CD4-positive, alpha-beta T cell treated with Interleukin-1 beta for 1 hour (primary cell): ENCODE measurements at regions not wholly inside any gene's neighbourhood (a gene's known extent, or its start where the extent isn't known, plus 50 kb on each side); places are given as distances from the start of the nearest gene placed in this dataset.

Experiments used
- DNase-seq, 2 donors: peaks; one replicate each; pipeline ENCODE4 v3.0.0-alpha.2; 2020 to 2022

DNA sequence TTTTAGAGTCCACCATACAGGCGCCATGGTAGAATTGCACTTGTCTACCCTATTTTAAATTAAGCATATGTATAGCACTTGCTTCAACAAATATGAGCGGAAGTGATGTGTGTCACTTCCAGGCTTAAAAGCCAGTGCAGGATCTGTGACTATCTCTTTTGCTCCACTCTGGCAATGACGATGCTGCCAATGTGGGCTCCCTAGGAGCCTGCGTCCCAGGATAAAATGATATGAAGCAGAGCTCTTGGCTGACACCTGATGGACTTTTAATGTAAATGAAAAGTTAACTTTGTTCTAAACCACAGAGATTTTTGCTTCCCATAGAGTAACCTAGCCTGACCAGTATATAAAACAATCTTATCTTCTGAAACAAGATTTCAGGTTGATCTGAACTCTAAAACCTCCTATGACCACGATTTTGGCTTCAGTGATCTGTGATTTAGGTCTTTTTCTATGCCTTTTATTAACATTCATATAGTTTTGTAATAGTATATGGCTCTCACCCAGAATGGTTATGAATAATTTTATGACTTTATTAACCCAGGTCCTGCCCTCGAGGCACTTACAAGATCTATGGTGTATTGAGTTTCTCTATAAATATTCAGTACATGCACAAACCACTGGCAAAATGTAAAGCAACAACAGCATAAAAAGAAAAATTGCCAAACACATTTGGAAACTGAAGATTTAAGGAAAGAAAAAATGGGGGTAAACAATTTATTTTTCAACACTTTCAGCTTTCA lies 422.5 kb upstream of the PIK3C3 start:
- DNase-seq = no peak

DNA sequence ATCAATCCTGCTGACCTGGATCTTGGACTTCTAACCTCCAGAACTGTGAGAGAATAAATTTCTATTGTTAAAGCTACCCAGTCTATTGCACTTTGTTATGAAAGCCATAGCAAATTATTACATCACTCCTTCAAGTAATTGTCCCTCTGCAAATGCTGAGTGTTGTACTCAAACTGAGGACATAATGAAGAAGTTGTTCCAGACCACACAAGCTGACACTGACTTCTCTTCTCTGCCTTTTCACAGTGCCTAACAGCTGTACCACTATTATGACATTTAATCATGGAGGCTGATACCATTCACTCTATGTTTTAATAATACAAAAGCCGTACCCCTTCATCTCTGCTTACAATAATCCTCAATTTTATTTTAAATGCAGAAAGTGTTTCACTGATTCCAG lies 424.1 kb upstream of the PIK3C3 start:
- DNase-seq = no peak

DNA sequence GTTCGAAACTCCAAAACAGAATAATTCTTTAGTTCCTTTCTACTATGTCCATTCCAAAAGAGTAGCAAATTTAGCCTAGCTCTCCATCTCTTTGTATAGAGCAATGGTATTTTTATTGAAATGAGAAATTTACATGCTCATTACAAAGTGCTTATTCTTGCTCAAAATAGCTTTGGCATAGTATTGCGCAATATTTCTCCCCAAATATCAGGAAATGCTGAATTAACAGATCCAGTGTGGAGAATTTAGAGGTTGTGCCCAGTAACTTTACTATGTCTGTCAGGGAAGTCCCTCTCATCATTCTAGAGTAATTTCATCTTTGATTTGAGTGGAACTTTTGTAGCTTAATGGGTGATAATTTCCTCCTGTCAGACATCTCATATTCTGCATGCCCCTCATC lies 425.9 kb upstream of the PIK3C3 start:
- DNase-seq = no peak

DNA sequence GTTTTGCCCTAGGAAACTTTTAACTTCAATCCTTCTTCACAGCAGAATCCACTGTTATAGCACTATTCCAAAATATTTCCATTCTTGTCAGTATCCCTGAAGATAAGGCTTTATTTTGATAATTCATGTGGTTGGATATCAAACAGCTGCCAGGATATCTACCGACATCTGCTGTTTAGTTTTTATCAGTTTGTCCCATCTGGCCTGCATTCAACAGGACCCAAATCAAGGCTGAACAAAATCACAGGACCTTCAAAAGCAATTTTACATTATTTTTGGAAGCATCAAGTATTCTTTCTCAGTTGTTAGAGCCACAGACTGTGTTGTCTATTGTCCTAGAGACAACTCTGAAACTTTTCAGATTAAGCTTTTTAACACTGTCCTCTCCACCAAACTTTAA lies 429.0 kb upstream of the PIK3C3 start:
- no peak for DNase-seq

DNA sequence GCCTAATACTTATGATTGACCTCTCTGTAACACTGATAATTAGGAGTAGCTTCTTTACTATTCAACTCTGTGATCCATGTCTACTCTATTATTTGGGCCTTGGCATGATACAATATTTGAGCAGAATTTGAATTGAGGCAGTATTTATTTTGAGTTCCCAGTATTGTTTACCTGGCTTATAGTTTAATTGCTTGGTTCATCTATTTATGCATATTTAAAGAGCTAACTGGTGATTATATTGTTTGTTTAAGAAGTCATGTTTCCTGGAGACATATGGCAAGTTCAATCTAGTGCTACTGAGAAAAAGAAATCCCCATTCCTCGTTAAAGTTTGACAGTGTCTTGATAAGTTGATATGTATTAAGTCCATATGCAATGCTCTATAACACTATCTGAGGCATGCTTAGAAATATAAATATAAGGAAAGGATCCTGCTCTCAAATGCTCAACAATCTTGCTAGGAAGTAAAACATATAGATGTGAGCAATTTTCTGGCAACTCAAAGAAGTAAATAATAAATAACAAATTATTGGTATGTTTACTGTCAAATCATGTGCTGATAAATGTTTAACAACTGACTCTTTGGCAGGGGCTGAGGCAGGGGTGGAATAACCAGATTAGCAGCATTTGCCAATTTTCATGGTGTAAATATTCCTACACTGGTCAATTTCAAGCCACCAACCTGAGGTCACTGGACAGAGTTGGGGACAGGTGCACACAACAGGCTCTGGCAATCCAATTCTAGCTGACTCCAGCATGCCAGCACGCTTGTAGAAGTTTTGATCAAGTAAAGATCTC lies 430.2 kb upstream of the PIK3C3 start:
- no peak for DNase-seq

DNA sequence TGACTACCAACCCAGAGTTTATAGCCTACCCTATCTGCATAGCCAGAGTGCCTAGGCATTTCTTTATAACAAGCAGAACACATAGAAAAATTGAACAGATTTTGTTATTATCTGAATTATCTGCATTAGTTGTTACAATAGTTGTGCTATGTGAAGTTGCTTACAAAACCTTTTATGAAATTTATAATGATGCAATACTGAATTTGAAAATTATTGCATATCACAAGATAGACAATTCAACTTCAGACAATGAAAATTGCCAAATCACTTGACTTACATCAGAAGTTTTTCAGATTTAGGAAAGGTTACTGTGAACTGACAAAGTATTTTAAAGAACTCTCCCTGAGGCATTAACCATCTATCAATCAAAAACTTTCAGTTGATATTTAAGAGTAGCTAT lies 437.9 kb upstream of the PIK3C3 start:
- no peak for DNase-seq

DNA sequence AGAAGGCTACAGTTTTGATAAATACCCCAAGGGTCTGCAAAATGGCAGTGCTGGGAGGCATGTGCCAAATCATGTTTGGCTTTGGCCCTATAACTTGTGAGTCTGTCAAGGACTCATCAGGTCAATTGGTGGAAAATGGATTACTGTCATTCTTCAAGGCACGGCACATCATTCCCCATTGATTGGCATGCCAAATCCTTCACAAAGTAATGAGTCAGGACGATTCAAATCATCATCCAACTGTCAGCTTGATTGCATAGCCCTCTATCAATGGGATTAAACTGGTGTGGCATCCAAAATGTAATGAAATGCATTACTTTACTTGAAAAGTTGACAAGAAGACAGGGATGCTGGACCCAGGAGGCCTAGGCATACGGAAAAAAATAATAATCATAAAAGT lies 441.6 kb upstream of the PIK3C3 start:
- DNase-seq = no peak

DNA sequence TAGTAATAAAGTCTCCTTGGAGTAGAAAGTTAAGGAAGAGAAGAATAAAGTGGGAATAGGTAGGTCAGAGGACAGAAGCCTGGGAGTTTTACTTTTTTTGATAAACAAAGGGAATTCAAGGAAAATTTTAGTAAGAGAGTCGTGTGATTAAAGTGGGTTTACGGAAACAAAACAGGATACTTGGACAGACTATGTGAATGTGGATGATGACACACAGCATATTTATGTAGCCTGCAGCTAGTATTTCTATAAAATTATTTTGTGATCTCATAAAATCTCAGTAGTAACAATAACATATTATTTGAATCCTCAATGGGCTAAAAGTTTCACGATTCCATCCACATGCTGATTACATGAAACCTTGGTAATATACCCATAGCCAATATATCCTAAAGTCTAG lies 450.7 kb upstream of the PIK3C3 start:
- no peak for DNase-seq

DNA sequence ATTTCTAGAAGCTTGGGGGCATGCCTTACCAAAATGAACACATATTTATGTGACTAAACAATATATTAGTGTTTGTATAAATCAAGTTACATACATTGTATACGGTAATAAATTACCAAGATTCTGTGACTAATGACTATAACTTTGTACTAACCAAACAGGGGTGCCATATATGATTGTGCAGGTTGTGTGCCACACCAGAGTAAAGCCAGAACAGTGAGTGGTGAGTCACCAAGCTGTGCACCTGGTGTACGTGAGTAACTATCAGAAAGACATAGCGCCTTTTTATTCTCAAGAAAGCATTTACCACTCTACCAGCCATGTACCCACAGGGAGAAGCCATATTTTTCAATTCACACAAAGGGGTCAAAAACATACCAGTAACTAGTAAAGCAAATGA lies 453.2 kb upstream of the PIK3C3 start:
- no peak for DNase-seq

DNA sequence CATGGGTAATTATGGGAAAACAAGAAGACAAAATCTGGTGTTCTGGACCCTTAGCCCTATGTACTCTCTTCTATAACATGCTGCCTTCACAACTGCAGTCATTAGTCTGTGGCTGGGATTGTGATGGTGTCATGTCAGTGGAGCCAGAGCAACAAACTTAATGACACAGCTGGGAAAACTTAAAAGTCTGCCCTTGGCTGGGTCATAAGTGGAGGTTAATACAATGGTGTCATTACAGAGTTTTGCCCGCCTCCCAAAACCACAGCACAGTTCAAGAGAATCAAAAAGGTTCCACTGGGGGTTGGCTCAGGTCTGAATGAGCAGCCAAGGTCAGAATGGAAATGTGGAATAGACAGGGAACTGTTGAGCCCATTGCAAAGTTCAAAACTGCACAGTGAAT lies 455.7 kb upstream of the PIK3C3 start:
- no peak for DNase-seq

DNA sequence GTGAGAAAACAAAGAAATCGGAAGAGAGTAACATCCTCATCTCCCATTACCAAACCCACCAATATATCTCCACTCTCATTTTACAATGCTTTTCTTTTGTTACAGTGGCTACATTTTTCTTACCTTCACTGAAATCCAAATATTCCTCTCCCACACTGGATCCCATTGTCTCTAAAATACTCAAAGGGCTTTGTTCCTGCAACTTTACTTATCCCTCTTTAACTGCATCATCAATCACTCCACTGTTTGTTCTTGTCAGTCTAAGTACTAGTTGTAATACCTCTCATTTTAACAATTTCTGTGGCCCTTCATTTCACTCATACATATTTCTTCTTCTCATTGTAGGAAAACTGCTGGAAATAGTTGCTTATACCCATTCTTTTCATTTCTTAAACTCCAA lies 464.2 kb upstream of the PIK3C3 start:
- DNase-seq = no peak

DNA sequence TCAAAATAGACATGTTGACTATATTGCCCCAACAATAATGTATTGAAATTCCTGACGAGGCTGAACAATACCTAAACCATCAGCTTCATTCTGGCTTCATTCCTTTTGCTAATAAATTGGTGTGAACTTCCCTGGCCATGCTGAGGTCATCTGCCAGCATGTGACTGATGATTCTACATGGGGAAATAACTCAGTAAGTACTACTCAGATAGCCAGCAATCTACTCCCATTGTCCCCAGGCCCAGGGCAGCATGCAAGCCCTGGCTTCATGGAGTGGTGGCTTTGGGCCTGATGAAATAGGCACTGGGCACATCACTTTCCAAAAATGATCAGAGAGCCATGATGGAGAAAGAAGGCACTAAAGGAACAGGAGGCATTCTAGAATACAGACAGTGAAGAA lies 468.5 kb upstream of the PIK3C3 start:
- DNase-seq = no peak

DNA sequence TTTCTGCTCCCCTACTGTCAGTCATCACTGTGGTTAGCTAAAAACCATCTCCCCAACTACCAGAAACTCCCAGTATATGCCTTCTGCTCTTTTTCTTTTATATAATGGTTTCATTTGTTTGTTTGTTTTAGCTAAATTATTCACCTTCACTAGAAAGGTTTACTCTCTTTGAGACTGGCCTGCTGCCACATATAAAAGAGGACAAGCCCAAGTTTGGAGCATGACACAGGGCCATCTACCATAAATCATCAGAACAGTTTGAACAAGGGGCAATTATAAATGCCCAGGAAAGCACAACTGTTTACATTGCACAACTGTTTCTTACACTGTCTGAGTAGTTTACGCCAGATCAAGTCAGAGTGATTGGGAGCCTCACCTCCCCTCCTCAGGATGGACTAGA lies 471.0 kb upstream of the PIK3C3 start:
- DNase-seq = no peak

DNA sequence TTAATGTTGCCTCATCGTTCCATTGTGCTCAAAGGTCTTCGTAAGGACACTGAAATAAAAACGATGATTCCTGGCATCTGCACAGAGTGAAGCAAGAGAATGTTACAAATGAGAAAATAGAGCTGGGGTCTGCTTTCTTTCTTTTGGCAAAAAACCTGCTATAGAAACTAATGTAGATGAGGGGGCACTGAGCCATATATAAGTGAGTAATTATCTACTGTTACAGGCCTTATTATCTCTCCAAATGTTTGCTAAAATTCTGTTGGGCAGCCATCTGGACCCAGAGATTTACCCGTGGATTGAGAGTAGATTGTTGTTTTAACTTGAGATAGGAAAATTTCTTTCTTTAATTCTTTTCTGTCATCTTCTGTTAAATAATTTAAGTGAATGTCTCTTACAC lies 472.5 kb upstream of the PIK3C3 start:
- no peak for DNase-seq

DNA sequence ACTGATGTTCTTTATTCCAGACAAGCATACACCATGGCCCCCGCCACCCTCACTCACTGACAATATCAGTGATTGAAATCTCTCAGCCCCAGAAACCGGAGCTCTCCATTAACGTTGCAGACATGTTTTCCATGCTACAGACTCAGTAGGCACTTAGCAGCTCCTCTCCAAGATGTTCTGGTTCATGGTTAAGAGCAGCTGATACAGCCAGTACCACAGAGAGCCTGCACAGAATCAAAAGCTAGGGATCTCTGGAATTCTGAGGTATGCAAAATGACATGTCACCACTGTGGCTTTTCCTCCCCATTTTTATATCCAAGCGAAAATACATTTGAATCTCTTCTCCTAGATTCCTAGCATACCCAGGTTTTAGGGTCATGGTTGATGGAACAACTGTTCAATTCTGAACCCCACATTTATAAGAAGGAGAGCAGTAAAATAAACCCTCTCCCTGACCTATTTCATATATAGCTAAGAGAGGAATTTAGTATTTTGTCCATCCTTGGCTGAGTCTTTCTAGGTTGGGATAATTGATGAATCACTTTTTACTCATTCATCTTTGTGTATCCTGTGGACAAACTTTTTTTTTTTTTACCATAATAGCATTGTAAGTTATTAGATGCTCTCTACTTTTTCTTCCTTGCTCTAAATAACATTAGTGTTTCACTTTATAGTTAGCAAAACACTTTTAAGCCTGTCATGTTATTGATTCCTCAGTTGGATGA lies 488.4 kb upstream of the PIK3C3 start:
- no peak for DNase-seq

DNA sequence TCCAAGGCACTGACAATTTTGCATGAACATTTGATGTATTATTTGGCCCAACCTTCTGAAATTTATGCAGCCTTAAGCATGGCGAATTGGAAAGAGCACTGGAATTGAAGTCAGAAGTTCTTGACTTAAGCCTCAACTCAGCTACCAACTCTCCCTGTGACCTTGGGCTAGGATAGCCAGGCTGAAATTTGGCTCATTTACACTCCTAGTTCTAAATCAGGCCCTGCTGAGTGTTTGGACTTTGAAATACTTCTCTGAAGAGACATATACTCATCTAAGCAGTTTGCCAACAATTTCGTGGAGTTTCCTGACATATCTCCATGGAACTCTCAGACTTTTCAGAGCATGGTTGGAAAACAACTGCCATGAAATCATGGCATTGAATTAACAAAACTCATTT lies 489.6 kb upstream of the PIK3C3 start:
- no peak for DNase-seq

DNA sequence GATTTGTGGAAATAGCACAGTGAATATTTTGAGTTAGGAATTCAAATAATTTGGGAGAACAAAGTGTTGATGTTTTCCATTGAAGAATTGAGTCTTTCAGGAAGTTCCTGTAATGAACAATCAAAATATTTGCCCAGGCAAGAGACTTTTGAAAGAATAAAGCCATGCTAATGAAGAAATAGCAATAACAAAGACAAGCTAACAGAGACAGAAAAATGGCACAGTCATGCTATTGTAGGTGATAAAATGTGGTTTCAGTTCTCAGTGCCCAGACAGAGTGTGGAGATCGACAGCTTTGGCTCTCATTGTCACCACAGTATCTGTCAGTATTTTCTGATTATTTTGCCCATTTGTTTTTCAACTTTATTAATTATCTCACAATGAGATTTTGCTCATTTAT lies 490.8 kb upstream of the PIK3C3 start:
- no peak for DNase-seq

DNA sequence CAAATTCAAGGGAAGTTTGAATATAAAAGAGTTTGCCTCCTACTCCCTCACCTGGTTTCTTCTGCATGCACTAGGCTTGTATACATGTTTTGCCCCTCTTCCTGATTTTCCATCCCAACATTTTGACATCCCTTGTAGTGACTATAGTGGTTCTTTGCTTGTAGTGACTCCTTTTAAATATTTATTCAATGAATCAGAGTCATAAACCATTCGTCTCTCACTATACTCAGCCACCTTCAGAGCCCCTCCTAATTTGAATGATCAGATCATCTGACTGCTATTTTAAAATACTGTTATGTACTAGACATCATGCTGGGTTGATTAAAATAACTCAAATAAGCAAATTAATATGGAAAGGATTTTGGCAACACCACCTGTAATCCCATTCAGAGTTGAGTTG lies 492.1 kb upstream of the PIK3C3 start:
- DNase-seq = no peak

DNA sequence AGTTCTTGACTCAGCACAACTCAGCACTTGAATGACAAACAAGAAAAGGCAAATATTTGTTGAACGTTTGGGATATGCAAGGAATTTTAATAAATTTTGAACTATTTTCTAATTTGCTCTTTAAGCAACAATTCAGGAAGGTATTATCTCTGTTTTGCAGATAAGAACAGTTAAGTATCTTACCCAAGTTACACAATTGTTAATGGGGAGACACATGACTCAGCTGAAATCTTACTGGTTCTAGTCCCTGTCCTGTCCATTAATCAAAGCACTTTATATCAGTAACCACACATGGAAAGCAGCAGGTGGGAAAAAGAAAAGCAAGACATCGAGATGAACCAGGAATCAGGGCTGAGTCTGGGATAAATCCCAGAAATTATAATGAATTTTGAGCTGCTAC lies 493.9 kb upstream of the PIK3C3 start:
- no peak for DNase-seq

DNA sequence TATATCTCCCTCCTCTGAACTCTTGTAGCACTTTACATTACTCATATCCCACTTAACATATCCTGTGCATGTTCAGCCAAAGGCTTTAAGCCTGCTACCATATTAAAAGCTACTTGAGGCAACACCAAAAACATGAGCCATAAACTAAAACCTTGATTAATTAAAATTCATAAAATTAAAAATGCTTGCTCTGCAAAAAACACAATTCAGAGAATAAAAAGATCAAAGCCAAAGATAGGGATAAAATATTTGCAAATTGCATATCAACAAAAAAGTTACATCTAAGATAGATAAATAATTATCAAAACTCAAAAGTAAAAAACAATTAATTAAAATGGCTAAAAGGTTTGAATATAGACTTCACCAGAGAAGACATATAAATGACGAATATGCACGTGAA lies 495.4 kb upstream of the PIK3C3 start:
- no peak for DNase-seq

DNA sequence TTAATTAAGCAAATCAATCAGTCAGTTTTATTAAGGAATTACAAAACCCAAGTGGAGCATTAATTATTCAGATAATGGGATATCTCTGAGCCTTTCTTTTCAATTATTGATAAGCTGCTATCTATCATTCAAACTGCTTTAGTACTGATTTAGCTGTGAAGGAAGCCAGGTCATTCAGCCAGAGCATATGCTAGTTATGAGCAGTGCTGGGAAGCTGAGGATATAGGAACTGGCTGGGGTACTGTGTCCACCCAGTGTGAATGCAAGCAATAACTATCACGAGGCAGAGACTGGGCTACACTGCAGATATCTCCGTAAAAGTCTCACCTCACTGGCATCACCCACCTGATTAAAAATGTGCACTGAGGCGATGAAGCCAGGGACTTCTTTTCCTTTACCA lies 496.7 kb upstream of the PIK3C3 start:
- no peak for DNase-seq

DNA sequence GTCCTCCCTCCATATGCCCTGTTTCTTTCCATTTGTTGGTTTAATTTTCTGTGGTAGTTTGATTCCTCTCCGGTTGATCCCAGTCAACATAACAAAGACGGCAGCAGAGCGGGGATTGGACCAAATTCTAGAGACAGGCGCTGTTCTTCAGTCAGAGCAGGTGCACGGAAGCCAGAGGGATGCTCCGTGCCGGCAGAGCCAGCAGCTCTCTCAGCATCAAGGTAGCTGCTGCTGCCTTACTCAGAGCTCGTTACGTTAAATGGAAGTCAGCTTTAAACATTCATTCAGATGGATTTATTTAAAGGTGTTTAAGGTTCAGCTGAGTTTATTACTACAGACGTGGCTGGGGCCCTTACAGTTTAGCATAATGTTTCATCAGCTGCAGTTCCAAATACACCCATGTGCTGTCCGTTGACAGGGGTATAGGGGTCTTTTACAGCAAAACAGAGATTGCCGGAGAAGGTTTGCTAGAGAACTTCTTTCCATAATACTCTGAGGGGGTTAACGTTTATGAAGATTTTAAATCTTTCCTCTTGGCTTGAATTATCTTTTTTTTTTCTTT lies 497.2 kb upstream of the PIK3C3 start:
- no peak for DNase-seq

DNA sequence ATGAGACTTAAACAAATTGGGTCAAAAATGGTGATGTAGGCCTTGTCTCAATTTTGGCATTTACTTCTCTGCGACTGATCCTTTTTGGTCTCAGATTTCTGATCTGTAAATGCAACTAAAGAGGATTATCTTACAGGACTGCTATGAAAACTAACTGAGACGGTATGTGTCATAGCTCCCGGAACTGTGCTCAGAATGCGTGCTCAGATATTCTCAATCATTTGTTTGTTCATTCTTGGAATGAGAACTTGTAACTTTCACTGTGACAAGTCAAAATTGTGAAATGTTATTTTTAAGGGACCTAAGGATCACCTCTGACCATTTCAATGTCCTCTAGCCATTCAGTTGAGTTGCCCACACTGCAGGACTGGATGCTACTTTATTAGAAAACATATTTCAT lies 498.2 kb upstream of the PIK3C3 start:
- DNase-seq = no peak

DNA sequence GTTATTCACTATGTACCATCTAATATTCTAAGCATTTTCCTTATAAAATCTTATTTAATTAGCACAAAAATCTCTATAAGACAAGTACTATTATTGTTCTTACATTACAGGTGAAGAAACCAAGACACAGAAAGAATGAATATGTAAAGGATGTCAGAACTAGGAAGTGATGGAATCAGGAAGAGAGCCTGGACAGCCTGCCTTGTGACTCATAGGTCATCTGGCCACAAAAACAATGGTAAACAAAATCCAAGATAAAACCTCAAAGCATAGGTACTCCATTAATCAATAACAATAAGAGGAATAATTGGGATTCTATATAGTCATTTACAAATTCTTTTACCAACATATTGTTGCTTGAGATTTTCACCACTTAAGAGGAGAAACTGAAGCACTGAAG lies 505.4 kb upstream of the PIK3C3 start:
- DNase-seq = no peak
